ENCODE measurements at regions not wholly inside any gene's neighbourhood (a gene's known extent, or its start where the extent isn't known, plus 50 kb on each side); places are given as distances from the start of the nearest gene placed in this dataset.

- H3K4me2 ChIP-seq (replicated peaks; ENCODE audit: extremely low read depth, low read length, poor library complexity, severe bottlenecking), result no peak overlapping the region
- H3K27me3 ChIP-seq (ENCODE audit: control insufficient read depth in 2 of 2, insufficient read depth in 2 of 2, low read length in 2 of 2), result peaks cover 0 to 4% of the 10 kb centered on the region in 2 donors
- no peak overlapping the region for H3K4me3 Mint-ChIP-seq
- H3K79me2 ChIP-seq (ENCODE audit: insufficient read depth, low read length), result no peaks in the 10 kb centered on the region
- H3K27ac Mint-ChIP-seq, result no peak overlapping the region
- no peak for TF ChIP-seq CTCF (IDR thresholded peaks at IDR 0.05)
- H3K36me3 Mint-ChIP-seq, result no peaks in the 10 kb centered on the region
- peaks cover 0 to 1% (median 0%) of the 10 kb centered on the region in 7 donors for H3K9me3 Mint-ChIP-seq
- no peak overlapping the region for H3K9ac ChIP-seq (ENCODE audit: insufficient read depth, low read length, poor library complexity, severe bottlenecking)
- peaks cover 8 to 27% (median 14%) of the 10 kb centered on the region in 3 donors for H3K27me3 Mint-ChIP-seq (ENCODE audit: low read depth in 3 of 3)
- no peak for DNase-seq
- no peak overlapping the region for H3K27ac ChIP-seq (ENCODE audit: low read depth in 1 of 2, low read length in 2 of 2)
- no peaks in the 10 kb centered on the region for H4K20me1 ChIP-seq (ENCODE audit: insufficient read depth, low read length)
- no peak overlapping the region for H2AFZ ChIP-seq (ENCODE audit: insufficient read depth, low read depth, low read length, poor library complexity, severe bottlenecking)
- peaks cover 2% of the 10 kb centered on the region for H3K4me1 Mint-ChIP-seq
- H3K9me3 ChIP-seq (replicated peaks in 1 of 2; ENCODE audit: control insufficient read depth in 1 of 2, insufficient read depth in 1 of 2, low read length in 2 of 2), result no peaks in the 10 kb centered on the region
- no peak overlapping the region for H3K4me3 ChIP-seq (replicated peaks in 1 of 3; ENCODE audit: low read depth in 2 of 3, low read length in 3 of 3)
- intact Hi-C loops (cut with micrococcal nuclease), result no loop called here
- no peaks in the 10 kb centered on the region for H3K36me3 ChIP-seq (replicated peaks in 1 of 2; ENCODE audit: control insufficient read depth in 1 of 2, insufficient read depth in 2 of 2, low read length in 2 of 2)
- H3K4me1 ChIP-seq (ENCODE audit: control insufficient read depth in 1 of 2, insufficient read depth in 2 of 2, low read length in 2 of 2), result no peaks in the 10 kb centered on the region
- no CpG with 5 or more reads among the region's 1 CpG for WGBS (ENCODE audit: insufficient coverage)
Observed at GRCh38 chr5:142509026-142509425, 176.9 kb downstream of the FGF1 start.

GRCh38 chr5:142508591-142508990, 177.3 kb downstream of the FGF1 start:
- no peak overlapping the region for H3K9ac ChIP-seq (ENCODE audit: insufficient read depth, low read length, poor library complexity, severe bottlenecking)
- no peak overlapping the region for H2AFZ ChIP-seq (ENCODE audit: insufficient read depth, low read depth, low read length, poor library complexity, severe bottlenecking)
- H3K4me2 ChIP-seq (replicated peaks; ENCODE audit: extremely low read depth, low read length, poor library complexity, severe bottlenecking), result no peak overlapping the region
- H3K4me3 ChIP-seq (replicated peaks in 1 of 3; ENCODE audit: low read depth in 2 of 3, low read length in 3 of 3), result no peak overlapping the region
- WGBS (ENCODE audit: insufficient coverage), result 100% methylated on average over 1 of the region's 2 CpGs
- Mint-ChIP-seq H3K9me3 (peaks cover 0 to 1% (median 0%) of the 10 kb centered on the region in 7 donors), H3K4me3 (no peak overlapping the region), H3K27ac (no peak overlapping the region), H3K27me3 (ENCODE audit: low read depth in 3 of 3) (peaks cover 7 to 27% (median 14%) of the 10 kb centered on the region in 3 donors), H3K36me3 (no peaks in the 10 kb centered on the region), H3K4me1 (peaks cover 2% of the 10 kb centered on the region)
- DNase-seq, result no peak
- peaks cover 0 to 4% of the 10 kb centered on the region in 2 donors for H3K27me3 ChIP-seq (ENCODE audit: control insufficient read depth in 2 of 2, insufficient read depth in 2 of 2, low read length in 2 of 2)
- intact Hi-C loops (cut with micrococcal nuclease), result no loop called here
- no peak overlapping the region for H3K27ac ChIP-seq (ENCODE audit: low read depth in 1 of 2, low read length in 2 of 2)
- H3K36me3 ChIP-seq (replicated peaks in 1 of 2; ENCODE audit: control insufficient read depth in 1 of 2, insufficient read depth in 2 of 2, low read length in 2 of 2), result no peaks in the 10 kb centered on the region
- H3K4me1 ChIP-seq (ENCODE audit: control insufficient read depth in 1 of 2, insufficient read depth in 2 of 2, low read length in 2 of 2), result no peaks in the 10 kb centered on the region
- no peak for TF ChIP-seq CTCF (IDR thresholded peaks at IDR 0.05)
- no peaks in the 10 kb centered on the region for H3K9me3 ChIP-seq (replicated peaks in 1 of 2; ENCODE audit: control insufficient read depth in 1 of 2, insufficient read depth in 1 of 2, low read length in 2 of 2)
- H4K20me1 ChIP-seq (ENCODE audit: insufficient read depth, low read length), result no peaks in the 10 kb centered on the region
- H3K79me2 ChIP-seq (ENCODE audit: insufficient read depth, low read length), result no peaks in the 10 kb centered on the region

Measured in CD14-positive monocyte (primary cell).